ENCODE measurements at regions not wholly inside any gene's neighbourhood (a gene's known extent, or its start where the extent isn't known, plus 50 kb on each side); places are given as distances from the start of the nearest gene placed in this dataset.

DNA sequence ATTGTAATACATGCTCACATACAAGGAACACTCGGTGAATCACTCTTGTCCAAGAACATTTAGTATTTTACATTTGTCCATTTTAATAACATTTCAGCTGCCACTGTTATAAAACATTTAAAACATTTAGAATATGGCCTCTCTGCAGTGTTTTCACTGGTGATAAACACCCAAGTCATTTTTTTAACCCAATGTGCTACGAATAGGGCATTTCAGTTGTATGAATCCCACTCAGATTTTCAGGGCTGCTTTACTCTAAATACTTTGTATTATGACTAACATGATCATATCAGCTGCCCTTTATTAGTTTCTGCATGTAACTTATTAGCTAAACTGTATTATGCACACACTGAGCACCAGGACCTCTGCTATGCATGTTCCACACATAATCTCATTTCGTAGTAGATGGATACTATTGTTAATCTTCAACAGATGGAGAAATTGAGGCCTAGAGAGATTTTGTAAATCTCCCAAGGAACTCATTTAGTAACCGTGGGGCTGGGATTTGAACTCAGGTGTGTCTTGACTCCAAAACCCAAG lies 148.6 kb upstream of the CDIN1 start:
- TF ChIP-seq, protein P1, sequence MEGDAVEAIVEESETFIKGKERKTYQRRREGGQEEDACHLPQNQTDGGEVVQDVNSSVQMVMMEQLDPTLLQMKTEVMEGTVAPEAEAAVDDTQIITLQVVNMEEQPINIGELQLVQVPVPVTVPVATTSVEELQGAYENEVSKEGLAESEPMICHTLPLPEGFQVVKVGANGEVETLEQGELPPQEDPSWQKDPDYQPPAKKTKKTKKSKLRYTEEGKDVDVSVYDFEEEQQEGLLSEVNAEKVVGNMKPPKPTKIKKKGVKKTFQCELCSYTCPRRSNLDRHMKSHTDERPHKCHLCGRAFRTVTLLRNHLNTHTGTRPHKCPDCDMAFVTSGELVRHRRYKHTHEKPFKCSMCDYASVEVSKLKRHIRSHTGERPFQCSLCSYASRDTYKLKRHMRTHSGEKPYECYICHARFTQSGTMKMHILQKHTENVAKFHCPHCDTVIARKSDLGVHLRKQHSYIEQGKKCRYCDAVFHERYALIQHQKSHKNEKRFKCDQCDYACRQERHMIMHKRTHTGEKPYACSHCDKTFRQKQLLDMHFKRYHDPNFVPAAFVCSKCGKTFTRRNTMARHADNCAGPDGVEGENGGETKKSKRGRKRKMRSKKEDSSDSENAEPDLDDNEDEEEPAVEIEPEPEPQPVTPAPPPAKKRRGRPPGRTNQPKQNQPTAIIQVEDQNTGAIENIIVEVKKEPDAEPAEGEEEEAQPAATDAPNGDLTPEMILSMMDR (IDR thresholded peaks at IDR 0.05) = no peak
- TF ChIP-seq POLR2A (IDR thresholded peaks at IDR 0.05; ENCODE audit: low read depth) = no peak

Measured in esophagus muscularis mucosa (tissue), 3 donors.